OCI-LY1 (cell line): ENCODE measurements at regions not wholly inside any gene's neighbourhood (a gene's known extent, or its start where the extent isn't known, plus 50 kb on each side); places are given as distances from the start of the nearest gene placed in this dataset.

Source experiments
- H2AFZ ChIP-seq: fragments of 200-600 bp; sonication (generic), shearing (Covaris generic); 2 replicates; pipeline ENCODE4 v1.6.0; 2014; ENCODE audit warnings: antibody characterized with exemption, mild to moderate bottlenecking, low read length
- H3F3A ChIP-seq: fragments of 200-600 bp; sonication (generic), shearing (Covaris generic); 2 replicates; pipeline ENCODE4 v1.6.0; 2014; ENCODE audit warnings: mild to moderate bottlenecking, antibody characterized with exemption, low read length, moderate library complexity; ENCODE audit not compliant: insufficient read depth
- H3K27ac ChIP-seq: fragments of 200-600 bp; sonication (generic); 2 replicates; pipeline ENCODE4 v1.5.1; 2014; ENCODE audit warnings: low read length, mixed run types, mild to moderate bottlenecking, low read depth; ENCODE audit not compliant: poor library complexity, severe bottlenecking
- H3K27me3 ChIP-seq: fragments of 200-600 bp; sonication (generic); 2 replicates; pipeline ENCODE4 v1.6.0; 2014; ENCODE audit warnings: antibody characterized with exemption, mild to moderate bottlenecking, low read length, moderate library complexity; ENCODE audit not compliant: insufficient read depth
- H3K36me3 ChIP-seq: fragments of 200-600 bp; sonication (generic); 2 replicates; pipeline ENCODE4 v1.6.1; 2014; ENCODE audit warnings: mild to moderate bottlenecking, antibody characterized with exemption, low read length, moderate library complexity, mixed read lengths; ENCODE audit not compliant: insufficient read depth
- H3K4me1 ChIP-seq: fragments of 200-600 bp; sonication (generic); 2 replicates; pipeline ENCODE4 v1.5.1; 2014; ENCODE audit warnings: mild to moderate bottlenecking, low read length, moderate library complexity; ENCODE audit not compliant: insufficient read depth, severe bottlenecking
- H3K4me2 ChIP-seq: fragments of 200-600 bp; sonication (generic), shearing (Covaris generic); 2 replicates; pipeline ENCODE4 v1.6.1; 2014; ENCODE audit warnings: low read length
- H3K4me3 ChIP-seq: fragments of 200-600 bp; sonication (generic); 2 replicates; pipeline ENCODE4 v1.5.1; 2014; ENCODE audit warnings: low read length, low read depth, mild to moderate bottlenecking, mixed read lengths; ENCODE audit not compliant: poor library complexity, severe bottlenecking
- H3K79me2 ChIP-seq: fragments of 200-600 bp; shearing (Covaris generic); 2 replicates; pipeline ENCODE4 v1.6.1; 2016; ENCODE audit warnings: mixed run types, low read length, mixed read lengths; ENCODE audit not compliant: insufficient read depth
- H3K9ac ChIP-seq: fragments of 200-600 bp; sonication (generic), shearing (Covaris generic); 2 replicates; pipeline ENCODE4 v1.6.1; 2014; ENCODE audit warnings: mild to moderate bottlenecking, low read length, mixed read lengths
- H3K9me2 ChIP-seq: fragments of 200-600 bp; sonication (generic), shearing (Covaris generic); 2 replicates; pipeline ENCODE4 v1.6.1; 2014; ENCODE audit warnings: low read depth, mild to moderate bottlenecking, low read length, mixed read lengths
- H3K9me3 ChIP-seq: fragments of 200-600 bp; shearing (Covaris generic); 2 replicates; pipeline ENCODE4 v1.6.1; 2014; ENCODE audit warnings: low read length, mixed read lengths
- H4K20me1 ChIP-seq: fragments of 200-600 bp; sonication (generic), shearing (Covaris generic); 2 replicates; pipeline ENCODE4 v1.6.0; 2016; ENCODE audit warnings: mild to moderate bottlenecking, low read length; ENCODE audit not compliant: insufficient read depth
- CTCF ChIP-seq: fragments of 200-600 bp; sonication (generic), shearing (Covaris generic); IDR thresholded peaks from 2 replicates; pipeline ENCODE4 v1.5.1; 2017; ENCODE audit warnings: mild to moderate bottlenecking, antibody characterized with exemption, low read length, moderate library complexity, mixed read lengths
- EZH2 ChIP-seq: fragments of 200-600 bp; sonication (generic), shearing (Covaris generic); IDR thresholded peaks from 2 replicates; pipeline ENCODE4 v1.8.0; 2017; ENCODE audit warnings: borderline replicate concordance, mixed run types, mild to moderate bottlenecking, antibody characterized with exemption, low read length, moderate library complexity, mixed read lengths

- no peaks in the 10 kb centered on the region for H3K4me1 ChIP-seq
- no peak overlapping the region for H3K4me3 ChIP-seq
- H3K4me2 ChIP-seq: no peak overlapping the region
- H3K27me3 ChIP-seq: no peaks in the 10 kb centered on the region
- no peaks in the 10 kb centered on the region for H3K9me3 ChIP-seq
- H3K9me2 ChIP-seq: no peaks in the 10 kb centered on the region
- H4K20me1 ChIP-seq: no peaks in the 10 kb centered on the region
- H3K27ac ChIP-seq: no peak overlapping the region
- H3K9ac ChIP-seq: no peak overlapping the region
- no peaks in the 10 kb centered on the region for H3K36me3 ChIP-seq
- H3F3A ChIP-seq: no peaks in the 10 kb centered on the region
- H3K79me2 ChIP-seq: no peaks in the 10 kb centered on the region
- TF ChIP-seq CTCF (no peak), EZH2 (no peak)
- no peak overlapping the region for H2AFZ ChIP-seq
These were observed 68.4 kb upstream of the GJA8 start for GRCh38 chr1:147834181-147834580.

- no peaks in the 10 kb centered on the region for H3K27me3 ChIP-seq
- H3K9me3 ChIP-seq: no peaks in the 10 kb centered on the region
- H3K4me3 ChIP-seq: no peak overlapping the region
- no peak overlapping the region for H3K9ac ChIP-seq
- TF ChIP-seq EZH2 (no peak), CTCF (no peak)
- H2AFZ ChIP-seq: no peak overlapping the region
- H3K4me2 ChIP-seq: no peak overlapping the region
- no peaks in the 10 kb centered on the region for H3K36me3 ChIP-seq
- no peaks in the 10 kb centered on the region for H3K79me2 ChIP-seq
- H3K9me2 ChIP-seq: no peaks in the 10 kb centered on the region
- H3K4me1 ChIP-seq: no peaks in the 10 kb centered on the region
- no peaks in the 10 kb centered on the region for H4K20me1 ChIP-seq
- no peaks in the 10 kb centered on the region for H3F3A ChIP-seq
- no peak overlapping the region for H3K27ac ChIP-seq
These were observed 67.8 kb upstream of the GJA8 start for GRCh38 chr1:147834810-147835209.

- Histone ChIP-seq H3K27me3 (no peaks in the 10 kb centered on the region), H3K4me3 (no peak overlapping the region), H3K27ac (no peak overlapping the region), H3K9me2 (no peaks in the 10 kb centered on the region), H3F3A (no peaks in the 10 kb centered on the region), H2AFZ (no peak overlapping the region), H3K79me2 (no peaks in the 10 kb centered on the region), H3K9me3 (no peaks in the 10 kb centered on the region), H4K20me1 (no peaks in the 10 kb centered on the region), H3K4me2 (no peak overlapping the region), H3K9ac (no peak overlapping the region), H3K4me1 (no peaks in the 10 kb centered on the region), H3K36me3 (no peaks in the 10 kb centered on the region)
- TF ChIP-seq CTCF: no peak
- no peak for TF ChIP-seq EZH2
These were observed 65.2 kb upstream of the GJA8 start for GRCh38 chr1:147837129-147837963.
